Left ventricle myocardium inferior (tissue), 1 donor: ENCODE measurements at regions not wholly inside any gene's neighbourhood (a gene's known extent, or its start where the extent isn't known, plus 50 kb on each side); places are given as distances from the start of the nearest gene placed in this dataset.
A peak's percentile ranks its signal among the peaks of the same experiment; 100 is the strongest.

Experiments used
- DNase-seq: peaks from one replicate; pipeline ENCODE4 v3.0.0-alpha.2; 2020
- H3K27ac ChIP-seq: fragments of 200-600 bp; replicated peaks from 2 replicates; pipeline ENCODE4 v1.8.0; 2021
- H3K27me3 ChIP-seq: fragments of 200-600 bp; 2 replicates; pipeline ENCODE4 v1.8.0; 2021; ENCODE audit warnings: low read depth
- H3K36me3 ChIP-seq: fragments of 200-600 bp; 2 replicates; pipeline ENCODE4 v1.8.0; 2021
- H3K4me1 ChIP-seq: fragments of 200-600 bp; 2 replicates; pipeline ENCODE4 v1.8.0; 2021
- H3K4me3 ChIP-seq: fragments of 200-600 bp; 2 replicates; pipeline ENCODE4 v1.8.0; 2021; ENCODE audit warnings: mild to moderate bottlenecking, moderate library complexity
- H3K9me3 ChIP-seq: fragments of 200-600 bp; replicated peaks from 2 replicates; pipeline ENCODE4 v1.8.0; 2021
- intact Hi-C: fragments of 100-400 bp; cut with micrococcal nuclease; formaldehyde crosslinking; loops from one replicate; pipeline ENCODE4 v1.11.0; 2022
- TF ChIP-seq, protein P1 (sequence below): fragments of 200-600 bp; IDR thresholded peaks from 2 replicates; pipeline ENCODE4 v1.8.0; 2021; ENCODE audit warnings: antibody characterized with exemption, mild to moderate bottlenecking, borderline replicate concordance
- donor health status: DM: no; HTN: yes; CAD: no; lungs with severe emphysema.

DNA sequence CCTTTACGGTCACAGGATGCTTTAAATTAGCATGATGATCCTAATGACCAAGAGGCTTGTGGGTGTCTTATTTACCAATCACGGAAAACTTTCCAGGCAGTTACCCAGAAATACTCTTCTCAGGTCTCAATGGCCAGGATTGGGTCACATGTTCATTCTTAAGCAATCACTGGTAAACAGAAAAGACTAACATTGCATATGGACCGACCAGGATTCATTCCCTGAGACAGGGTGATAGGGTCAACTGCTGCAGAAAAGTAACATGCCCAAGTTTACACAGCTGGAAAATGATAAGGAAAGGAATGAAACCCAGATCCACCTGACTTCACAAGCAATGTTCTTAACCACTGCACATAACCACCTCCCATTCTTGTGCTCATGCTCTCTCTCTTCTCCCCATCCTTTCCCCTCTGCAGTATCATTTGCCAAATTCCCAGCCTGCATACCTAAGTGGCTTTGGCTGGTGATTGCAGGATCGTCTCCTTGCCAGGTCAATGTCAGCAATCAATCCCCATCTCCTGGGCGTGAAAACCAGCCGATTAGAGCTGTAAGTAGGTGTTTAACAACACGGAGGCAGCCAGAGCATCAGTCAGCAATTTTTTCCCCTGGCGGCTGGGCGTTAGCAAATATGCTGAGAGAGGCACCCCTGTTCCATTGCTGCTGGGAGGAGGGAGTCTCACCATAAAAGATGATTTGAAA lies 219.4 kb downstream of the NMUR2 start:
- Histone ChIP-seq H3K4me3 (no peak overlapping the region), H3K27ac (peak overlapping the region; percentile 40), H3K27me3 (no peaks in the 10 kb centered on the region), H3K4me1 (peaks cover 21% of the 10 kb centered on the region), H3K9me3 (peaks cover 11% of the 10 kb centered on the region), H3K36me3 (no peaks in the 10 kb centered on the region)
- TF ChIP-seq, protein P1, sequence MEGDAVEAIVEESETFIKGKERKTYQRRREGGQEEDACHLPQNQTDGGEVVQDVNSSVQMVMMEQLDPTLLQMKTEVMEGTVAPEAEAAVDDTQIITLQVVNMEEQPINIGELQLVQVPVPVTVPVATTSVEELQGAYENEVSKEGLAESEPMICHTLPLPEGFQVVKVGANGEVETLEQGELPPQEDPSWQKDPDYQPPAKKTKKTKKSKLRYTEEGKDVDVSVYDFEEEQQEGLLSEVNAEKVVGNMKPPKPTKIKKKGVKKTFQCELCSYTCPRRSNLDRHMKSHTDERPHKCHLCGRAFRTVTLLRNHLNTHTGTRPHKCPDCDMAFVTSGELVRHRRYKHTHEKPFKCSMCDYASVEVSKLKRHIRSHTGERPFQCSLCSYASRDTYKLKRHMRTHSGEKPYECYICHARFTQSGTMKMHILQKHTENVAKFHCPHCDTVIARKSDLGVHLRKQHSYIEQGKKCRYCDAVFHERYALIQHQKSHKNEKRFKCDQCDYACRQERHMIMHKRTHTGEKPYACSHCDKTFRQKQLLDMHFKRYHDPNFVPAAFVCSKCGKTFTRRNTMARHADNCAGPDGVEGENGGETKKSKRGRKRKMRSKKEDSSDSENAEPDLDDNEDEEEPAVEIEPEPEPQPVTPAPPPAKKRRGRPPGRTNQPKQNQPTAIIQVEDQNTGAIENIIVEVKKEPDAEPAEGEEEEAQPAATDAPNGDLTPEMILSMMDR: no peak
- intact Hi-C loops: no loop called here
- peak; percentile 48 for DNase-seq

DNA sequence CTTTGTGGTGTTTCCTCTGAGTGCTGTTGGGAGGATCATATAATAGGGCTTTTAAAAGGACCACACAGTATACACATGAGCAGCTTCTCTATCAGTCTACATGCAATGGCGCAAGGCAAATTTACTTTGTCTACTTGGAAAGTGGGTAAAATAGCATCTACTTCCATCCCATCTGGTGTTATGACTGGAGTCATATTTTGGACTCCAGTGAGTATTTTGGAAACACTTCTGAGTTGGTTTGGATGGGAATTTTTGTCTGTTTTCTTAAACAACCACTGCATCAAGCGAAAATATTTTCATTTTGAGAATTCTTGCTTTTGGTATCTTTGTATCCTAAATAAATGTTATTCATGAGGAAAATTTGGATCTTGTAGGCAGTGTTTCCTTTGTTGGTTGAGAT lies 220.8 kb downstream of the NMUR2 start:
- no peak overlapping the region for H3K4me3 ChIP-seq
- no peaks in the 10 kb centered on the region for H3K27me3 ChIP-seq
- H3K36me3 ChIP-seq: no peaks in the 10 kb centered on the region
- no peak overlapping the region for H3K27ac ChIP-seq
- DNase-seq: no peak
- TF ChIP-seq, protein P1: no peak
- H3K4me1 ChIP-seq: peaks cover 21% of the 10 kb centered on the region
- H3K9me3 ChIP-seq: peaks cover 20% of the 10 kb centered on the region
- intact Hi-C loops: no loop called here

DNA sequence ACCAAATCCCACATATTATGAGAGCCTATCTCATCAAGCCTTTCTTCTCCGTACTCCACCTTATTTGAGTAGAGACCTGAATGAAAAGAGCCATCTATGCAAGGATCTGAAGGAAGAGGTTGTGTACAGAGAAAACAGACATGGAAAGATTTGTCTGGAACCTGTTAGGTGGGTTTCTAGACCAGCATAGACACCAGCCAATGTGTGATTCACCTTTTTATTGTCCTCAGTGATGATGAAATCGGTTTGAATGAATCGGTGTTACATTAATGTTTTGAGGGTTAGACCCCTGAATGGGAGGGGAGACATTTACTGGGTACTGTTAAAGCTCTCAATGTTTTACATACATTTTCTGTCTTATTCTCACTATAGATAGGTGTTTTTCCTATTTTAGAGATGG lies 223.6 kb downstream of the NMUR2 start:
- H3K36me3 ChIP-seq: no peaks in the 10 kb centered on the region
- no peak for DNase-seq
- no peak overlapping the region for H3K4me3 ChIP-seq
- H3K27me3 ChIP-seq: no peaks in the 10 kb centered on the region
- peaks cover 9% of the 10 kb centered on the region for H3K9me3 ChIP-seq
- H3K4me1 ChIP-seq: peaks cover 16% of the 10 kb centered on the region
- TF ChIP-seq, protein P1: no peak
- no peak overlapping the region for H3K27ac ChIP-seq
- intact Hi-C loops: no loop called here

DNA sequence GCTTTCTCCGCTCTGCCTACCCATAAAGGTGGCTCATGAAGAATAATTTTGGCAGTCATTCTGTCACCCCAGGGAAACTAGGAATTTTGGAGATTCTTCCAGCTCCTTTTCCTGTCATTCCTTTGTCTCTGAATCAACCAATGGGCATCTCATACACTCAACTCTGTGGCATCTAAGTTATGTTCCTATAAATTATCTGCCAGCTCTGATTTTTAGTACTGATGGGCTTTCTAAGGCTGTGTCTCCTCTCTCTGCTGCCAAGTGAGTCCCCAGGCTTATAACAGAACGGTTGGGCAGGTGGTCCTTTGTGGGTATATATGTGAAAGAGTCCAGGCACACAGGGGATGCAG lies 226.8 kb downstream of the NMUR2 start:
- intact Hi-C loops: no loop called here
- no peak for DNase-seq
- Histone ChIP-seq H3K4me1 (no peaks in the 10 kb centered on the region), H3K36me3 (no peaks in the 10 kb centered on the region), H3K27ac (no peak overlapping the region), H3K4me3 (no peak overlapping the region), H3K27me3 (no peaks in the 10 kb centered on the region), H3K9me3 (peaks cover 9% of the 10 kb centered on the region)
- TF ChIP-seq, protein P1: no peak

DNA sequence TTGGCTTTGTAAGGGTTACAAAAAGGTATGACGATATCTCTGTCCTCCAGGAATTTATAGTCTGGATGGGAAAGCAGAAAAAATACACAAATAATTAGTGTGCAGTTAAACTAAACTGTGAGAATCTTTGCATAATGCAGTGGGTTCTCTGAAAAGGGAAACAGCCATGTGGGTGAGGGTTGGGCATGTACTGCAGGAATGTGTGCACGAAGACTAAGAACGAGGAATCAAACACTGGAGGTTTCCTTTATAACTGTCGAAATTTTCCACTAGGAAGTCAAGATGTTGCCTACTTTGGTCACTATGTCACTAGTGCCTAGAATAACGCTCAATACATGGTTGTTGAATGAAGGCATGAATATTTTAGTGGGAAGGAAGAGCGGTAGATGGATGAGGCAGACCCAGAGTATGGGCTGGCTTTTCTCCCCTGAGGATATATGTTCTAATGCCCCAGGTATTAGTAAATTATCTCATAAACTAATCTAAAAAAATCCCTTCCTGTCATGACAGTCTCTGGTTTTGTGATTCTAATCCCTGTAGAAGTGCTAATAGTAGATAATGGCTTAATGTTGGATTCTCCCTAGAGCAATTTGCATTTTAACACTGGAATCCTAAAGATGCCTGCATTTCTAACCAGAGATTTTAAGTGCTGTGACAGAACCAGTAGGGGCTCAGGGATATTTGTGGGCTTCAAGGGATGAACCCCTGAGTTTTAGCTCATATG lies 227.3 kb downstream of the NMUR2 start:
- Histone ChIP-seq H3K27ac (no peak overlapping the region), H3K9me3 (peaks cover 9% of the 10 kb centered on the region), H3K27me3 (no peaks in the 10 kb centered on the region), H3K36me3 (no peaks in the 10 kb centered on the region), H3K4me3 (no peak overlapping the region), H3K4me1 (no peaks in the 10 kb centered on the region)
- intact Hi-C loops: no loop called here
- TF ChIP-seq, protein P1: no peak
- no peak for DNase-seq
